Neural progenitor cell (in vitro differentiated cells): ENCODE measurements at regions not wholly inside any gene's neighbourhood (a gene's known extent, or its start where the extent isn't known, plus 50 kb on each side); places are given as distances from the start of the nearest gene placed in this dataset.

Experiments
- DNase-seq: peaks from one replicate; pipeline ENCODE4 v3.0.0-alpha.2; 2016; ENCODE audit warnings: low spot score
- H2AFZ ChIP-seq: fragments of 200-600 bp; sonication (generic); replicated peaks from 2 replicates; pipeline ENCODE4 v1.6.1; 2016; ENCODE audit warnings: antibody characterized with exemption
- H3F3A ChIP-seq: fragments of 200-600 bp; sonication (generic); 2 replicates; pipeline ENCODE4 v1.6.1; 2016; ENCODE audit warnings: antibody characterized with exemption, low read depth
- H3K27ac ChIP-seq: fragments of 200-600 bp; sonication (generic); 2 replicates; pipeline ENCODE4 v1.5.1; 2016; ENCODE audit warnings: mild to moderate bottlenecking
- H3K27me3 ChIP-seq: fragments of 200-600 bp; sonication (generic); 2 replicates; pipeline ENCODE4 v1.6.1; 2016; ENCODE audit warnings: mild to moderate bottlenecking, moderate library complexity
- H3K36me3 ChIP-seq: fragments of 200-600 bp; sonication (generic); 2 replicates; pipeline ENCODE4 v1.5.1; 2016
- H3K4me1 ChIP-seq: fragments of 200-600 bp; sonication (generic); 2 replicates; pipeline ENCODE4 v1.6.1; 2016; ENCODE audit warnings: mixed run types
- H3K4me2 ChIP-seq: fragments of 200-600 bp; sonication (generic); 2 replicates; pipeline ENCODE4 v1.6.1; 2016
- H3K4me3 ChIP-seq: fragments of 200-600 bp; sonication (generic); 2 replicates; pipeline ENCODE4 v1.5.1; 2016
- H3K79me2 ChIP-seq: fragments of 200-600 bp; sonication (generic); 2 replicates; pipeline ENCODE4 v1.6.1; 2016; ENCODE audit warnings: low read depth
- H3K9ac ChIP-seq: fragments of 200-600 bp; sonication (generic); 2 replicates; pipeline ENCODE4 v1.6.1; 2016
- H3K9me3 ChIP-seq: fragments of 200-600 bp; sonication (generic); 2 replicates; pipeline ENCODE4 v1.5.1; 2016; ENCODE audit warnings: low read depth
- H4K20me1 ChIP-seq: fragments of 200-600 bp; sonication (generic); 2 replicates; pipeline ENCODE4 v1.6.1; 2016; ENCODE audit warnings: low read depth
- H3K27ac Mint-ChIP-seq: 3 replicates; pipeline ENCODE4 v1.8.0; 2021; ENCODE audit warnings: mixed read lengths
- H3K27me3 Mint-ChIP-seq: 2 replicates; pipeline ENCODE4 v1.8.0; 2022; ENCODE audit warnings: low read depth, mild to moderate bottlenecking, inconsistent platforms, moderate library complexity, mixed read lengths; ENCODE audit not compliant: insufficient read depth
- H3K36me3 Mint-ChIP-seq: 3 replicates; pipeline ENCODE4 v1.8.0; 2021; ENCODE audit warnings: mixed read lengths
- H3K4me1 Mint-ChIP-seq: 3 replicates; pipeline ENCODE4 v1.8.0; 2021; ENCODE audit warnings: mixed read lengths
- H3K4me3 Mint-ChIP-seq: 3 replicates; pipeline ENCODE4 v1.8.0; 2021; ENCODE audit warnings: mild to moderate bottlenecking, moderate library complexity, mixed read lengths
- H3K9me3 Mint-ChIP-seq: 3 replicates; pipeline ENCODE4 v1.8.0; 2020; ENCODE audit warnings: mixed read lengths
- EZH2 ChIP-seq: fragments of 200-600 bp; sonication (generic); IDR thresholded peaks from 2 replicates; pipeline ENCODE4 v1.6.1; 2017; ENCODE audit warnings: antibody characterized with exemption, mild to moderate bottlenecking, moderate library complexity
- EZH2phosphoT487 ChIP-seq: fragments of 200-600 bp; sonication (generic); IDR thresholded peaks from 2 replicates; pipeline ENCODE4 v1.6.1; 2017; ENCODE audit warnings: antibody characterized with exemption
- TF ChIP-seq, protein P1 (sequence below): fragments of 200-600 bp; sonication (generic); IDR thresholded peaks from 2 replicates; pipeline ENCODE4 v1.5.1; 2017; ENCODE audit warnings: antibody characterized with exemption, mild to moderate bottlenecking

DNA sequence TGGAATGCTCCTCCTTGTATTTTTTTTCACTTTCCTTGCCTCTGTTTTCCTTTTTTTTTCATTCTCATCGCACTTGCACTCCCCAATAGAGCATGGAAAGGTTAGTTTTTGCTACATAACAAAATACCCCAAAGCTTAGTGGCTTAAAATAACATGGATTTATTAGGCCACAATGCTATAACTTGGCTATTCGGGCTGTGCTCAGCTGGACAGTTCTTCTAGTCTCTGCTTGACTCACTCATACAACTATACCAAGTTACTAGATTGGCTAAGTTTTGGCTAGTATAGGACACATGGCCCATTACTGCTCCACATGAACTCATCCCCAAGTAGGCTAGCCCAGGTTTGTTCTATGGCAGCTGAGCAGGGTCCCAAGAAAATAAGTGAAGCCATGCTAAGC is 94.5 kb upstream of the ANKEF1 start:
- Histone ChIP-seq H3F3A (no peaks in the 10 kb centered on the region), H3K27me3 (no peaks in the 10 kb centered on the region), H3K4me2 (no peak overlapping the region), H3K27ac (no peak overlapping the region), H3K79me2 (no peaks in the 10 kb centered on the region), H3K4me1 (no peaks in the 10 kb centered on the region), H3K9ac (no peak overlapping the region), H3K36me3 (no peaks in the 10 kb centered on the region), H3K9me3 (no peaks in the 10 kb centered on the region), H3K4me3 (no peak overlapping the region), H2AFZ (no peak overlapping the region), H4K20me1 (no peaks in the 10 kb centered on the region)
- Mint-ChIP-seq H3K36me3 (no peaks in the 10 kb centered on the region), H3K4me3 (no peak overlapping the region), H3K9me3 (peaks cover 5% of the 10 kb centered on the region), H3K27me3 (peaks cover 2% of the 10 kb centered on the region), H3K4me1 (peaks cover 3% of the 10 kb centered on the region), H3K27ac (no peak overlapping the region)
- TF ChIP-seq, protein P1, sequence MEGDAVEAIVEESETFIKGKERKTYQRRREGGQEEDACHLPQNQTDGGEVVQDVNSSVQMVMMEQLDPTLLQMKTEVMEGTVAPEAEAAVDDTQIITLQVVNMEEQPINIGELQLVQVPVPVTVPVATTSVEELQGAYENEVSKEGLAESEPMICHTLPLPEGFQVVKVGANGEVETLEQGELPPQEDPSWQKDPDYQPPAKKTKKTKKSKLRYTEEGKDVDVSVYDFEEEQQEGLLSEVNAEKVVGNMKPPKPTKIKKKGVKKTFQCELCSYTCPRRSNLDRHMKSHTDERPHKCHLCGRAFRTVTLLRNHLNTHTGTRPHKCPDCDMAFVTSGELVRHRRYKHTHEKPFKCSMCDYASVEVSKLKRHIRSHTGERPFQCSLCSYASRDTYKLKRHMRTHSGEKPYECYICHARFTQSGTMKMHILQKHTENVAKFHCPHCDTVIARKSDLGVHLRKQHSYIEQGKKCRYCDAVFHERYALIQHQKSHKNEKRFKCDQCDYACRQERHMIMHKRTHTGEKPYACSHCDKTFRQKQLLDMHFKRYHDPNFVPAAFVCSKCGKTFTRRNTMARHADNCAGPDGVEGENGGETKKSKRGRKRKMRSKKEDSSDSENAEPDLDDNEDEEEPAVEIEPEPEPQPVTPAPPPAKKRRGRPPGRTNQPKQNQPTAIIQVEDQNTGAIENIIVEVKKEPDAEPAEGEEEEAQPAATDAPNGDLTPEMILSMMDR: no peak
- no peak for TF ChIP-seq EZH2
- no peak for TF ChIP-seq EZH2phosphoT487
- no peak for DNase-seq

DNA sequence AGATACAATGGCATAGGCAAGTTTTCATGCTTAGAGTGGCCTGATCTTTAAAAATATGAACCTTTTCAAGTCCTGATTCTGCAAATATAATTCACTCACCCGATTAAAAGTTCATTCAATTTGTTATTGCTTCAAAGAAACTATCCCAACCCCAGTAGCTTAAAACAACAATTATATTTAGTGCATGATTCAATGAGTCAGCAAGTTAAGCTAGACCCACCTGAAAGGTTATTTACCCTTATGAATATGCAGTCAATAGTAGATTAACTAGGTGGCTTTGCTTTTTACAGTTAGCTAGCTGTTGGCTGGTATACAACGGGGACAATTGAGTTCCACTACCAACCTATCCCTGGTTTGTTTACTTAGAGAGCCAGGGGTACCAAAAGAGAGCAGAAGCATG is 95.6 kb upstream of the ANKEF1 start:
- Histone ChIP-seq H3K4me3 (no peak overlapping the region), H4K20me1 (no peaks in the 10 kb centered on the region), H3K4me1 (no peaks in the 10 kb centered on the region), H3K9me3 (no peaks in the 10 kb centered on the region), H3K27ac (no peak overlapping the region), H3K36me3 (no peaks in the 10 kb centered on the region), H3K27me3 (no peaks in the 10 kb centered on the region), H3K9ac (no peak overlapping the region), H3K79me2 (no peaks in the 10 kb centered on the region), H3K4me2 (no peak overlapping the region), H2AFZ (no peak overlapping the region), H3F3A (no peaks in the 10 kb centered on the region)
- Mint-ChIP-seq H3K27me3 (peaks cover 3% of the 10 kb centered on the region), H3K27ac (no peak overlapping the region), H3K36me3 (no peaks in the 10 kb centered on the region), H3K4me1 (no peaks in the 10 kb centered on the region), H3K9me3 (peaks cover 5% of the 10 kb centered on the region), H3K4me3 (no peak overlapping the region)
- no peak for TF ChIP-seq EZH2phosphoT487
- no peak for TF ChIP-seq EZH2
- TF ChIP-seq, protein P1: no peak
- DNase-seq: no peak

DNA sequence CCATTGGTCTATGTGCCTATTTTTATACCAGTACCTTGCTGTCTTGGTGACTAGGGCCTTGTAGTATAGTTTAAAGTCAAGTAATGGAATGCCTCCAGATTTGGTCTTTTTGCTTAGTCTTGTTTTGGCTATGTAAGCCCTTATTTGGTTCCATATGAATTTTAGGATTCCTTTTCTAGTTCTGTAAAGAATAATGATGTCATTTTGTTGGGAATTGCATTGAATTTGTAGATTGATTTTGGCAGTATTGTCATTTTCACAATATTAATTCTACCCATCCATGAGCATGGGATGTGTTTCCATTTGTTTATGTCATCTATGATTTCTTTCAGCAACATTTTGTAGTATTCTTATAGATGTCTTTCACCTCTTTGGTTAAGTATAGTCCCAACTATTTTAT is 96.4 kb upstream of the PAK5 start:
- H3K9me3 Mint-ChIP-seq: peaks cover 5% of the 10 kb centered on the region

More for the DNA sequence above, 96.4 kb upstream of the PAK5 start:
- H3K79me2 ChIP-seq: no peaks in the 10 kb centered on the region
- H3K4me2 ChIP-seq: no peak overlapping the region
- TF ChIP-seq, protein P1: no peak
- TF ChIP-seq EZH2: no peak
- no peak for TF ChIP-seq EZH2phosphoT487
- Mint-ChIP-seq H3K27ac (no peak overlapping the region), H3K4me3 (no peak overlapping the region), H3K36me3 (no peaks in the 10 kb centered on the region), H3K4me1 (peaks cover 4% of the 10 kb centered on the region), H3K27me3 (peaks cover 3% of the 10 kb centered on the region)
- H4K20me1 ChIP-seq: no peaks in the 10 kb centered on the region
- H3K4me1 ChIP-seq: no peaks in the 10 kb centered on the region
- no peaks in the 10 kb centered on the region for H3K27me3 ChIP-seq
- H3K27ac ChIP-seq: no peak overlapping the region
- DNase-seq: no peak
- no peaks in the 10 kb centered on the region for H3K9me3 ChIP-seq
- H2AFZ ChIP-seq: no peak overlapping the region
- no peaks in the 10 kb centered on the region for H3K36me3 ChIP-seq
- H3F3A ChIP-seq: no peaks in the 10 kb centered on the region
- H3K9ac ChIP-seq: no peak overlapping the region
- no peak overlapping the region for H3K4me3 ChIP-seq
